Glutamatergic neuron (in vitro differentiated cells): ENCODE measurements at regions not wholly inside any gene's neighbourhood (a gene's known extent, or its start where the extent isn't known, plus 50 kb on each side); places are given as distances from the start of the nearest gene placed in this dataset.

Experiments
- DNase-seq: peaks from one replicate; pipeline ENCODE4 v3.0.0; 2022
- H3K27ac Mint-ChIP-seq: one replicate; pipeline ENCODE4 v1.8.0; 2020; ENCODE audit warnings: mild to moderate bottlenecking, mixed read lengths, inconsistent platforms; ENCODE audit not compliant: unreplicated experiment
- H3K27me3 Mint-ChIP-seq: one replicate; pipeline ENCODE4 v1.8.0; 2020; ENCODE audit warnings: mild to moderate bottlenecking, moderate library complexity, mixed read lengths, inconsistent platforms; ENCODE audit not compliant: unreplicated experiment
- H3K36me3 Mint-ChIP-seq: one replicate; pipeline ENCODE4 v1.8.0; 2020; ENCODE audit warnings: mild to moderate bottlenecking, mixed read lengths, inconsistent platforms; ENCODE audit not compliant: unreplicated experiment
- H3K4me1 Mint-ChIP-seq: one replicate; pipeline ENCODE4 v1.8.0; 2020; ENCODE audit warnings: mild to moderate bottlenecking, low read depth, mixed read lengths, inconsistent platforms; ENCODE audit not compliant: unreplicated experiment
- H3K4me3 Mint-ChIP-seq: one replicate; pipeline ENCODE4 v1.8.0; 2020; ENCODE audit warnings: mild to moderate bottlenecking, mixed read lengths, inconsistent platforms; ENCODE audit not compliant: unreplicated experiment
- H3K9me3 Mint-ChIP-seq: one replicate; pipeline ENCODE4 v1.8.0; 2020; ENCODE audit warnings: mild to moderate bottlenecking, moderate library complexity, mixed read lengths, inconsistent platforms; ENCODE audit not compliant: unreplicated experiment
- CTCF ChIP-seq: fragments of 200-600 bp; sonication (generic); IDR thresholded peaks from one replicate; pipeline ENCODE4 v1.5.0; 2021; ENCODE audit not compliant: partially characterized antibody, unreplicated experiment

DNA sequence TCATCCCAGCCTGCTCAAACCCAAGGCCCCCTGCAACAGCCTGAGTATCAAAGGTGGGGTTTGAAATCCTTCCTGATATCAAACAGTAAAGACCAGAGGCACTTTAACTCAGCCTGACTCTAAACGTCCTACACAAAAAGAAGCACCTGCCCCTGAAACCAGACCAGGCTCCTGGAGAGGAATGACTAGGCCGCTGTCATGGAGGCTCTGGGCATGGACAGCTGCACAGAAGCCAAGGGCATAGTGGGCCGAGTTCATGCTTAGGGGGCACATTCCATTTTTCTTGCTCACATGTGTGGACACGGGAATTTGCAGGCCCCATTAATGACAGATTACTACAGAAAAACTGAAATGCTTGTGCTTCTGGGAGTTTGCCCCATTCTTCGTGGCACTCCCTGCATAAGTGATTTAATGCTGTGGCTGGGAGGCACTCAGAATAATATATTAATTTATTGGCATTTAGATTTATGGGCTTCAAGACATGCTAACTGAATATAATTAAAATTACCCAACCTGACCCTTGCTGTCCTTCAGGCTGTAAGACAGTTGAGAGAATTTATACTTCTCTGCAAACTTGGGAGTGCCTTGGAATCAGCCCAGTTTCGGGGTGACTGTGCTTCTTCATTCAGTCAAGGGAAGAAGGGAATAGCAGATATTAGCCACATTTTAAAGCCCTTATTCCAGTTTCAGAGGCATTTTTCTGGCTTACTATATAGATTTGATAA lies 105.5 kb downstream of the GYPC start:
- Mint-ChIP-seq H3K27ac (no peak overlapping the region), H3K9me3 (no peaks in the 10 kb centered on the region), H3K36me3 (peaks cover under 1% of the 10 kb centered on the region), H3K27me3 (no peaks in the 10 kb centered on the region), H3K4me3 (no peak overlapping the region), H3K4me1 (no peaks in the 10 kb centered on the region)
- no peak for TF ChIP-seq CTCF
- no peak for DNase-seq

GRCh38 chr2:126761981-126762878 lies 106.3 kb downstream of the GYPC start:
- TF ChIP-seq CTCF, result no peak
- H3K4me1 Mint-ChIP-seq, result no peaks in the 10 kb centered on the region

DNA sequence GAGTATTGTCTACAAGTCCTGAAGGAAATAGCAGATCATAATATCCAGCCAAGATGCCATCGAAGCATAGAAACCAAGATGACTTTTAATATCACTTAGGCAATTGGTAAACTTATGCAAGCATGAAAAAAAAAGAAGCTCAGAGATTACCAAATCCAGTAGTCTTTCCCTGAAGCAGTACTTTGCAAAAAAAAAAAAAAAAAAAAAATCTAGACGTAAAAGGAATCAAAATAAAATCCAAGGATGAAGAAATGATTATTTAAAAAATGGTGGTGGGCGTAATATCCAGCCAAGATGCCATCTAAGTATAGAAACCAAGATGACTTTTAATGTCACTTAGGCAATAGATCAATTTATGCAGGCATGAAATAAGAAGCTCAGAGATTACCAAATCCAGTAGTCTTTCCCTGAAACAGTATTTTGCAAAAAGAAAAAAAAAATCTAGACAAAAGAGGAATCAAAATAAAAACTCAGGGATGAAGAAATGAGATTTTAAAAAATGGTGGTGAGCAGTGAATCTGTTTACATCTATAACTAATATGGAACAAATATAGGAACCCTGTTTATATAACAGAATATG lies 108.8 kb downstream of the GYPC start:
- TF ChIP-seq CTCF, result no peak
- no peaks in the 10 kb centered on the region for H3K27me3 Mint-ChIP-seq
- no peak overlapping the region for H3K4me3 Mint-ChIP-seq
- H3K4me1 Mint-ChIP-seq, result no peaks in the 10 kb centered on the region
- no peaks in the 10 kb centered on the region for H3K9me3 Mint-ChIP-seq
- DNase-seq, result no peak
- peaks cover 5% of the 10 kb centered on the region for H3K36me3 Mint-ChIP-seq
- H3K27ac Mint-ChIP-seq, result no peak overlapping the region

More at GRCh38 chr2:126761981-126762878, 106.3 kb downstream of the GYPC start:
- H3K27ac Mint-ChIP-seq, result no peak overlapping the region
- H3K9me3 Mint-ChIP-seq, result no peaks in the 10 kb centered on the region
- H3K4me3 Mint-ChIP-seq, result no peak overlapping the region
- H3K27me3 Mint-ChIP-seq, result no peaks in the 10 kb centered on the region
- DNase-seq, result no peak
- H3K36me3 Mint-ChIP-seq, result no peaks in the 10 kb centered on the region

GRCh38 chr2:126765395-126765794 lies 109.4 kb downstream of the GYPC start:
- no peak overlapping the region for H3K27ac Mint-ChIP-seq
- H3K4me1 Mint-ChIP-seq, result no peaks in the 10 kb centered on the region
- TF ChIP-seq CTCF, result no peak
- H3K36me3 Mint-ChIP-seq, result peaks cover 9% of the 10 kb centered on the region
- no peak overlapping the region for H3K4me3 Mint-ChIP-seq
- H3K27me3 Mint-ChIP-seq, result peaks cover 2% of the 10 kb centered on the region
- H3K9me3 Mint-ChIP-seq, result no peaks in the 10 kb centered on the region
- DNase-seq, result no peak
